Loucy (cell line): ENCODE measurements at regions not wholly inside any gene's neighbourhood (a gene's known extent, or its start where the extent isn't known, plus 50 kb on each side); places are given as distances from the start of the nearest gene placed in this dataset.

Source experiments
- H2AFZ ChIP-seq: fragments of 200-600 bp; sonication (generic); 2 replicates; pipeline ENCODE4 v1.6.0; 2016; ENCODE audit warnings: antibody characterized with exemption, mild to moderate bottlenecking, low read length, moderate library complexity
- H3F3A ChIP-seq: fragments of 200-600 bp; 2 replicates; pipeline ENCODE4 v1.6.0; 2016; ENCODE audit warnings: antibody characterized with exemption, low read depth, mild to moderate bottlenecking
- H3K27me3 ChIP-seq: fragments of 200-600 bp; sonication (generic); 2 replicates; pipeline ENCODE4 v1.6.1; 2014; ENCODE audit warnings: low read length, mild to moderate bottlenecking; ENCODE audit not compliant: insufficient read depth, poor library complexity, severe bottlenecking
- H3K36me3 ChIP-seq: fragments of 200-600 bp; sonication (generic); 2 replicates; pipeline ENCODE4 v1.6.1; 2016; ENCODE audit warnings: low read length; ENCODE audit not compliant: insufficient read depth
- H3K4me1 ChIP-seq: fragments of 200-600 bp; sonication (generic); 2 replicates; pipeline ENCODE4 v1.5.1; 2014; ENCODE audit warnings: low read length, mild to moderate bottlenecking; ENCODE audit not compliant: insufficient read depth, poor library complexity, severe bottlenecking
- H3K4me2 ChIP-seq: fragments of 200-600 bp; sonication (generic); 2 replicates; pipeline ENCODE4 v1.6.0; 2014; ENCODE audit warnings: antibody characterized with exemption, low read length, low read depth, mild to moderate bottlenecking; ENCODE audit not compliant: poor library complexity, severe bottlenecking
- H3K4me3 ChIP-seq: fragments of 200-600 bp; sonication (generic); 2 replicates; pipeline ENCODE4 v1.5.1; 2014; ENCODE audit warnings: low read length, mild to moderate bottlenecking, mixed read lengths; ENCODE audit not compliant: poor library complexity, severe bottlenecking
- H3K79me2 ChIP-seq: fragments of 200-600 bp; sonication (generic); 2 replicates; pipeline ENCODE4 v1.6.1; 2014; ENCODE audit warnings: low read length; ENCODE audit not compliant: insufficient read depth
- H3K9ac ChIP-seq: fragments of 200-600 bp; sonication (generic); 2 replicates; pipeline ENCODE4 v1.6.0; 2014; ENCODE audit warnings: mild to moderate bottlenecking, low read depth, low read length, moderate library complexity; ENCODE audit not compliant: poor library complexity, severe bottlenecking
- H3K9me2 ChIP-seq: fragments of 200-600 bp; sonication (generic); replicated peaks from 2 replicates; pipeline ENCODE4 v1.6.1; 2016; ENCODE audit warnings: low read depth, low read length, mixed read lengths
- H3K9me3 ChIP-seq: fragments of 200-600 bp; sonication (generic); 2 replicates; pipeline ENCODE4 v1.6.1; 2014; ENCODE audit warnings: mild to moderate bottlenecking, antibody characterized with exemption, low read length, low read depth; ENCODE audit not compliant: insufficient read depth
- H4K20me1 ChIP-seq: fragments of 200-600 bp; sonication (generic); 2 replicates; pipeline ENCODE4 v1.6.0; 2014; ENCODE audit warnings: antibody characterized with exemption, low read length, mild to moderate bottlenecking; ENCODE audit not compliant: insufficient read depth, poor library complexity, severe bottlenecking
- EZH2phosphoT487 ChIP-seq: fragments of 200-600 bp; IDR thresholded peaks from 2 replicates; pipeline ENCODE4 v1.6.1; 2018; ENCODE audit warnings: antibody characterized with exemption, mild to moderate bottlenecking, moderate library complexity, borderline replicate concordance
- TF ChIP-seq, protein P1 (sequence below): fragments of 200-600 bp; sonication (generic); conservative IDR thresholded peaks from 2 replicates; pipeline ENCODE4 v1.5.1; 2014; ENCODE audit warnings: mild to moderate bottlenecking, antibody characterized with exemption, low read length

DNA sequence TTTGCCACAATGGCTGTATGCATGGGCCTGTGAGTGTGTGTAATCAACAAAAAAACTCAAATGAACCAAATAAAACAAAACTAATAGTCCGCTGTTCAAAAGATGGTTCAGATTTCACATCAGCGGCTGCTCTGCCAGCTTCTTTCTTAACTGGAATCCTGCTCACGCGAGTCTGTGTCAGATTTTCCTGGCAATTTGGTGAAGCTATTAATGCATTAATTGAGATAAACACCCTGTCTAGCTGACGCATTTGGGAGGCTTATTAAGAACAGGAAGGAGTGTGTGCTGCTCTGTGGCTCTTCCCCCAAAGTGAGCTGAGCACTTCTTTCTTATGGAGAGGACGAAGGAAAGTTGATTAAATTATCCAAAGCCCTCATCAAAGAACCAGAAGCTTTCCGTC is 336.6 kb upstream of the MKI67 start:
- TF ChIP-seq, protein P1, sequence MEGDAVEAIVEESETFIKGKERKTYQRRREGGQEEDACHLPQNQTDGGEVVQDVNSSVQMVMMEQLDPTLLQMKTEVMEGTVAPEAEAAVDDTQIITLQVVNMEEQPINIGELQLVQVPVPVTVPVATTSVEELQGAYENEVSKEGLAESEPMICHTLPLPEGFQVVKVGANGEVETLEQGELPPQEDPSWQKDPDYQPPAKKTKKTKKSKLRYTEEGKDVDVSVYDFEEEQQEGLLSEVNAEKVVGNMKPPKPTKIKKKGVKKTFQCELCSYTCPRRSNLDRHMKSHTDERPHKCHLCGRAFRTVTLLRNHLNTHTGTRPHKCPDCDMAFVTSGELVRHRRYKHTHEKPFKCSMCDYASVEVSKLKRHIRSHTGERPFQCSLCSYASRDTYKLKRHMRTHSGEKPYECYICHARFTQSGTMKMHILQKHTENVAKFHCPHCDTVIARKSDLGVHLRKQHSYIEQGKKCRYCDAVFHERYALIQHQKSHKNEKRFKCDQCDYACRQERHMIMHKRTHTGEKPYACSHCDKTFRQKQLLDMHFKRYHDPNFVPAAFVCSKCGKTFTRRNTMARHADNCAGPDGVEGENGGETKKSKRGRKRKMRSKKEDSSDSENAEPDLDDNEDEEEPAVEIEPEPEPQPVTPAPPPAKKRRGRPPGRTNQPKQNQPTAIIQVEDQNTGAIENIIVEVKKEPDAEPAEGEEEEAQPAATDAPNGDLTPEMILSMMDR = no peak
- TF ChIP-seq EZH2phosphoT487 = no peak
- Histone ChIP-seq H3K4me3 (no peak overlapping the region), H3F3A (no peaks in the 10 kb centered on the region), H3K4me1 (no peaks in the 10 kb centered on the region), H4K20me1 (no peaks in the 10 kb centered on the region), H3K9me2 (no peaks in the 10 kb centered on the region), H3K79me2 (no peaks in the 10 kb centered on the region), H3K9me3 (peaks cover 3% of the 10 kb centered on the region; the same call in 1 of the 2 replicates), H3K4me2 (no peak overlapping the region), H3K9ac (no peak overlapping the region), H3K36me3 (no peaks in the 10 kb centered on the region), H2AFZ (no peak overlapping the region), H3K27me3 (no peaks in the 10 kb centered on the region)

- Histone ChIP-seq H3K4me1 (no peaks in the 10 kb centered on the region), H3K4me3 (no peak overlapping the region), H3K9me2 (no peaks in the 10 kb centered on the region), H3F3A (no peaks in the 10 kb centered on the region), H3K79me2 (no peaks in the 10 kb centered on the region), H3K9ac (no peak overlapping the region), H3K4me2 (no peak overlapping the region), H3K27me3 (no peaks in the 10 kb centered on the region), H3K36me3 (no peaks in the 10 kb centered on the region), H3K9me3 (peaks cover 3% of the 10 kb centered on the region; the same call in 1 of the 2 replicates), H2AFZ (no peak overlapping the region), H4K20me1 (no peaks in the 10 kb centered on the region)
- TF ChIP-seq, protein P1 = no peak
- no peak for TF ChIP-seq EZH2phosphoT487
These were observed 338.0 kb upstream of the MKI67 start for GRCh38 chr10:128463991-128464760.

DNA sequence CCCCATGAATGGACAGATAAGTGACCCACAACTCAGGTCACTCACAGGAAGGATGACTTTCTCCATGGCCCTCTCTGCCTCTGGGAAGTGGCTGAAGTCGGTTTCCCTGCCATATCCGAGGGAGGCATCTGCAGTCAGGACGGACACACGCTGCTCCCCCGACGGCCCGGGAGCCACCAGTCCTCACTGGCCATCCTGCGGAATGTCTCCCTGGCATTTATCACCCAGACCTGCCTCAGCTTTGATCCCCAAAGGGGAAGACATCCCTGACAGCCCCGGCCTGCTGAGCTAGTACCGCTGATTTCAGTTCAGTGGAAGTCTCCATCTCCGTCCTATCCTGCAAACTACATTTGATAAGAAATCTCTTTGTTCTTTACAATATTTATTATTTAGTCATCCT is 339.5 kb upstream of the MKI67 start:
- H3K9me3 ChIP-seq = peaks cover 3% of the 10 kb centered on the region; the same call in 1 of the 2 replicates
- H4K20me1 ChIP-seq = no peaks in the 10 kb centered on the region
- no peak for TF ChIP-seq EZH2phosphoT487
- TF ChIP-seq, protein P1 = no peak
- H3K27me3 ChIP-seq = no peaks in the 10 kb centered on the region
- H3K9ac ChIP-seq = no peak overlapping the region
- H3K4me1 ChIP-seq = no peaks in the 10 kb centered on the region
- no peaks in the 10 kb centered on the region for H3K9me2 ChIP-seq
- H2AFZ ChIP-seq = no peak overlapping the region
- H3K36me3 ChIP-seq = no peaks in the 10 kb centered on the region
- H3F3A ChIP-seq = no peaks in the 10 kb centered on the region
- no peak overlapping the region for H3K4me3 ChIP-seq
- H3K79me2 ChIP-seq = no peaks in the 10 kb centered on the region
- H3K4me2 ChIP-seq = no peak overlapping the region
